HG03354 (cell line): ENCODE measurements at regions not wholly inside any gene's neighbourhood (a gene's known extent, or its start where the extent isn't known, plus 50 kb on each side); places are given as distances from the start of the nearest gene placed in this dataset.
"Not testable (repeated sequence)": the region's sequence is repeated elsewhere in the genome, so short reads cannot be mapped to it uniquely, and the experiment has no call there.

Source experiments
- ATAC-seq: cut with Tn5 transposase; IDR thresholded peaks from one replicate; pipeline ENCODE4 v1.9.1; 2021; ENCODE audit warnings: mild to moderate bottlenecking; ENCODE audit not compliant: unreplicated experiment, poor library complexity, severe bottlenecking

DNA sequence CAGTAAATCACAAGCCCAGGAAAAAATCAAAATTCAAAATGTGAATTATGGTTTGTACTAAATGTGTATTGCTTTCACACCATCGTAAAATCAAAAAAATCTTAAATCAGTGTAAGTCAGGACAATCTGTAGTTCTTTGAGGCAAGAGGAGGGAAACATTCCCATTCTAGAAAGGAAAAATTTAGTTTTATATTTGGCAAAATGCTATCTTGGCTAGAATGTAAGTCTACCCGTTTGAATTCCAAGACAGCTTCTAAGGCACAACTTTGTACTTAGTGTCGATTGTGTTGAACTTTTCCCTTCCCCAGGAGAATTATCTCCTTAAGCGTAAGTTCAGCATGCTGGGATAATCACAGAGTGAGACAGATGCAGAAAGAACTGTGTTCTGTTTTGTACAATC lies 638.2 kb upstream of the LRRTM1 start:
- ATAC-seq = no peak

DNA sequence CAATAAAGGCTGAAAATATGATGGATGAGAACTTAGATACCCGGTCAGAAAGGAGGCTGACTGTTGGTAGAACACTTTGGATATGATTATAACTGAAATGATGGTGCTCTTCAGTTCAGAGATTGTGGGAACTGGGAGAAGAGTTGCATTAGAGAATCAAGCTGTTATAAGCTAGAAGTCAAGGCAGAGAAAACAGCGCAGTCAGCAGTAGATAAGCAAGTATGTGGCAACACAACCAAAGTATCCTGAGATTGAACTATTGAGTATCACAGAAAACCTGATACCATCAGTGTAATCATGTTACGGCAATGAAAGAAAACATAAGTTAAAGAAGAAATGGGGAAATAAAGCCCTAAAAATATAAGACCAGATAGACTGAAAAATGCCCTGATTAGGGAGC lies 633.9 kb upstream of the LRRTM1 start:
- ATAC-seq = no peak

DNA sequence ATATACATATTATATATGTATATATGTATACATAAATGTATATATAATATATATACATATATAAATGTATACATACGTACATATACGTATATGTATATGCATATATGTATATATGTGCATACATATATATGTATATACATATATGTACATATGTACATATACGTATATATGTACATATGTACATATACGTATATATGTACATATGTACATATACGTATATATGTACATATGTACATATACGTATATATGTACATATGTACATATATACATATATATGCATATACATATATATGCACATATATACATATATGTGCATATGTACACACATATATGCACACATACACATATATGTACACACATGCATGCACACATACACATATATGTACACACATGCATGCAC lies 627.3 kb upstream of the LRRTM1 start:
- ATAC-seq = not testable (repeated sequence)

DNA sequence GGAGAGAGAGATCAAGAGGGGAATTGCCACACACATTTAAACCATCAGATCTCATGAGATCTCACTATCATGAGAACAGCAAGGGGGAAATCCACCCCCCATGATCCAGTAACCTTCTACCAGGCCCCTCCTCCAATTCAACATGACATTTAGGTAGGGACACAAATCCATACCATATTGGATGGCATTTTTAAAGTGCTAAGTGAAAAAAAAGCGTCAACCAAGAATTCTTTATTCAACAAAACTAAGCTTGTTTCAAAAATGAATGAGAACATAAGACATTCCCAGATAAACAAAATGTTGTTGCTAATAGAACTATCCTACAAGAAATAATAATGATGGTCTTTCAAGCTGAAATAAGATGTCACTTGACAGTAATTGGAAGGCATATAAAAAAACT lies 626.2 kb upstream of the LRRTM1 start:
- no peak for ATAC-seq

DNA sequence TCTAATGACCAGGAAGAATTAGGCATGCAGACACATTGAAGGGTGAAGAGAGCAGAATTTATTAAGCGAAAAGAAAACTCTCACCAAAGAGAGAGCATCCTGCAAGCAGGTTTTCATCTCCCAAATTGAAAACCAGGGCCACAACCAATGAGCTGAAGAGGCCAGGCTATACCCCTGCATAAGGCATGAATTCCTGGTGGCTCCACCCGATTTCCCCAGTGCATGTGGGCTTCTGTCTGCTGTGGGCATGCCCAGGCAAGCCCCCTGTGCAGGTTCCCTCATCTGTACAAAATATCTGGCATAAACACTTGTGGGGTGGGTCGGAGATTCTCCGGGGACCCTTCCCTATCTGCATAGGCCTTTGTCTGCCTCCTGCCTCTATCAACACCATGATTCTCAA lies 621.6 kb upstream of the LRRTM1 start:
- no peak for ATAC-seq

DNA sequence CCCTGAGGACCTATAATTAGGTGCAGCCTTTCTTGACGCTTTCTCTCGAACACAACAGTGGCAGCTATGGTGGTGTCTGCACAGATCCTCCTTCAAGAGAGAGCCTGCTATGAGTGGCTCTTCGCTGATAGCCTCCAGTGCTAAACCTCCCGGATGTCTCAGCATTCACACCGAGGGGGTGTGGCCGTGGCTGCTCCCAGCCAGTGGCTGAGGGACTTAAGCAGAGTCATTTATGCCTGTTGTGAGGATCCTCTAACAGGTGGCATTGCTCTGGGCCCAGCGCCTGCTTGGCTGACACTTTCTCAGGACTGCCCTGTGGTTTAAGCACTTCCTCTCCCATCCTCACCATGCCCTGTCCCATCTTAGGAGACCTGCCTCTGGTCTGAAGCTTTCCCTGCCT lies 592.0 kb upstream of the LRRTM1 start:
- no peak for ATAC-seq

DNA sequence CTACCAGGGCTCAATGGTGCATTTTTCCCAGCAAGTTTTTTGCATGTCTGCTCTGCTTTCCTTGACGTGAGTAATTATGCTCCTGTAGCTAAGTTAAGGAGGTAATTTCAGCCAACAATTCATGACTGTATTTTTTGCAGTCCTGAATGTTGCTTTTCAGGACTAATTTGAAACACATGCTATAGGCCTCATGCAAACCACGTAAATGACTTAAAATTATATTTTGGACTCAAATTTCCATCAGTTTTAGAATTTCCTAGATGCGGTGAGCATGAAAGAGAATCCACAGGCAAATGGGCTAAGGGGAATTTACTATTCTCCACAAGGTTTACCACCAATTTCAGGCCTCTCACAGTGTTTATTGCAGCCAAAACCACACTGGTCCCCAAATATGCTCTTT lies 589.9 kb upstream of the LRRTM1 start:
- no peak for ATAC-seq

DNA sequence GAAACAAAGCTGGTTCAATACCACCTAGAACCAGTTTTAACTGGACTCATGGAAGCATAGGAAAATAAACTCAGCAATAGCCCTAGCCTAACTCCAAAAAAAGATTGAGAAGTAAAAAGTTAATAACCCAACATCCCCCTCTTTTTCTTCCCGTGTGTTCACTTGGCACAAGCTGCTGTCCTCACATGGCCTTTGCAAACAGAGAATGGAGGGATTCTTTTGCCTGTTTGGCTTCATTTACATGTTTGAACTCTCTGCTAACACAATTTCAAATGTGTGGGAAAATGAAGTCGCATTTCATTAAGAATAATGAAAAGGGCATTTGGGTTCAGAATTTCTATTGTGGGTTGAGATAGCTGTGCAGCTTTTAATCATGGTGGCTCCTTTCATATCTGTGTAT lies 589.2 kb upstream of the LRRTM1 start:
- no peak for ATAC-seq

DNA sequence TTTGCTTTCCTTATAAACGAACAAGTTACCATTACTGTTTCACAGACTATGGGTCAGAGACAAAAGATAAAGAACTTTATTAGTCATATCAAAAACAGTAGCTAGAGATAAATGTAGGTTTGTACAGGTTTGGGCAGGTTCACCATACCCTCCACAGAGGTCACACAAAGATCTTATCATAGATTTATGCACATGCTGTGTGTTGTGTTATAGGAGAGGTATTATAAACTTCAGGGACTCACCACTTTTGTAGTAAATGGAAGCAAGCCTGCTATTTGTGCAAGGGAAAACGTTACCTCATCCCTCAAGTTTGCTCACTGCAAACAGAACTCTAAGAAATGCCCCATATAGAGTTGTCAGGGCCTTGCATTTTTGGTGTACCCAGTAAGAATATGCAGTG lies 584.5 kb upstream of the LRRTM1 start:
- no peak for ATAC-seq

DNA sequence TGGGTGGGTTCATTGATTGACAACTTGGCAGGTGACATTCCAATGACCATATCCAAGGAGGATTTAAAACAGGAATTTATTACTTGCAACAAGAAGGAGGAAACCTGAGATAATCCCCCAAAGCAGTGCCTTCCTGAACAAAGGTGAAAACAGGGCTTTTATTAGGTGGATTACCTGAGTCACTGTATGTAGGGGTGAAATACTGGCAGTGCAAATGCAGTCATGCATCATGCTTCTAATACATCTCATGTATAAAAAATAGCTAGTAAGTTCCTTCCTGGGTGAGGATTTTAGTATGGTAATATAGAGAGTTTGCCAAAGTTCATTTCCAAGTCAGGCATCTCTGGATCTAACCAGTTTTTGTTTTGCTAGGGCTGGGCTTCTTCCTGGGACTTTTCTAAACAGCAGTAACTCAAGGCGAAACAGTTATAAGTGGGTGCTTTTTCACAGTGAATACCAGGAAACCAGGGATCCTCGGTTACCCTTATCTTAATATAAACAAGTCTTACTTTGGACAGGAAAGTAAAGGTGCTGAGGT lies 583.4 kb upstream of the LRRTM1 start:
- no peak for ATAC-seq

DNA sequence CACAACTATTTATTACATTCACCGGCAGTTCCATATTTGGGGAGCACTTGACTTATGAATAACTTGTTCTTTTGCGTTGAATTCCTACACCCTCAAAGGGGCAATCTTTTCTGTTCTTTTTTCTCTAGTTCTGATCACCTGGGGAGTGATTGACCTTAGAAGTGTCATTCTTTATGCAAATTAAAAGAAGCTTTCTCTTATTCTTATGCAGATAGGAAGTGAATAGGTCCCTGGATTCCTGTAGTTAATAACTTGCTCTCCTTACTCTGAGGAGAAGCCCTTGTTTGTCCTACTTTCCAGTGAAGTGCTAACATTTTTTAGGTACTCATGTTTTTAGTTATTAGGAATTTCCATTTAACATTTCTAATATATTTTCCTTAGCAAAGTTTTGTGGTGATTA lies 569.8 kb upstream of the LRRTM1 start:
- no peak for ATAC-seq

DNA sequence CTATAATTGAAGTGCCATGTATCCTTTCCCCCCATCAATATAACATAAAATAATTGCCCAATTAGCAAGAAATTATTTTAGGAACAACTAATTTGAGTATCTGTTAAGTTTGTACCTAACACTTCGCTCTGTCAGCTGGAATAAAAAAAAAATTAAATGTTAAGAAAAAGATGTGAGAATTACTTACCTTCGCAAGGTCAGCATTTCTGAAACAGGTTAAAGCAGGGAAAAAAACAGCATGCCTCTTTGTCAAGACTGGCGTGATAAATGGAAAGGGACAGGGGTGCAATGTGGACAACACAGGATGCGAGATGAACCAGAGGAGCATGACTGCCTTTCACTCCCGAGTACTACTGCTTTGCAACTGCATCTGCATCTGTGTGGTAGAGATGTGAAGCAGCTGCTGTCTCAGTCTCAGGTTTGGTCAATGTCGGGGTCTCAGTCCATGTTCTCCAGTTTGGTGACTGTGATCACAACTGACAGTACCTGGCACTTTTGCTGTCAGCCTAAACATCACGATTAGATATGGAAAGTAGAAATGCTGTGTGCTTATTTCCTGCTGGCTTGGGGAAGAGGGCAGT lies 565.4 kb upstream of the LRRTM1 start:
- no peak for ATAC-seq

DNA sequence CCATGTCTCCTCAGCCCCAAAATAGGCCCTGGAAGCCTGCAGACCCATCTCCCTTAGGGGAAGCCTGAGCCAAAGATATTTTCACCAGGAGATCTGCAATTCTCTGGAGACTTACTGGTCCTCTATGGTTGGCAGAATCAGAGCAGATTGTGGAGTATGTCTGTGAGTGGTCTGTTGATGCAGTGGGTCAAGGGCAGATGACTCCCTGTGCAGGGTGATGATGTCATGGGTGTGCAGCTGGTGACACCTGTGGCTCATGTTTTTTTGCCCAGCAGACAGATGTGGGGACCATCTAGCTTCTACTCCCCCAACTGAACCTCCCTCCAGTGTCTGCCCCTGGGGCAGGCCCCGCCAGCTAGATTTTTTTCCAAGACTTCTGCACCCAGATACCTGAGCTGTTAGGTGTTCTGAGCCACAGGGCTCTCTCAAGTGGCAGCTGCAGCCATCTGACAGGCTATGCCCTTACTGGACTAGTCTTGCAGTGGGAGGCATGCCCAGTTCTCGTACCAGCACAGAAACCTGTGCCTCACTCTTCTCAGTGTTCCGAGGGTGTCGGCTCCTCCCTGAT lies 558.7 kb upstream of the LRRTM1 start:
- no peak for ATAC-seq

DNA sequence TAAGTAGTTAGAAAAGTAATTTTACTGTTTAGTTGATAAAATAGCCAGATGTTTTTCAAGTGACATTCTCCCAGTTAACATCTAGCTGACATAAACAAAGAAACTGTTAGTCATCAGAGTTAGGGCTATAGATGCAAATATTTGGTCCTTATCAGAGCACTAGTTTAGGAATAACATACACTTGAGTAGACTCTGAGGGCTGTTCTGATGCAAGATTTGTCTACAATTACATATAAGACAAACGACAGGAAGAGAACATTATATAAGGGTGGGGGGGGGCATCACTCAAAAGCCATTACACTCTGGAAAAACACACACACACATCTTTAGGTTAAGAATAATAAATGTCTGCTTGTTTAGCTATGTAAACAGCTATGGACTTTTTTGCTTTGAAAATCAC lies 554.4 kb upstream of the LRRTM1 start:
- ATAC-seq = no peak

DNA sequence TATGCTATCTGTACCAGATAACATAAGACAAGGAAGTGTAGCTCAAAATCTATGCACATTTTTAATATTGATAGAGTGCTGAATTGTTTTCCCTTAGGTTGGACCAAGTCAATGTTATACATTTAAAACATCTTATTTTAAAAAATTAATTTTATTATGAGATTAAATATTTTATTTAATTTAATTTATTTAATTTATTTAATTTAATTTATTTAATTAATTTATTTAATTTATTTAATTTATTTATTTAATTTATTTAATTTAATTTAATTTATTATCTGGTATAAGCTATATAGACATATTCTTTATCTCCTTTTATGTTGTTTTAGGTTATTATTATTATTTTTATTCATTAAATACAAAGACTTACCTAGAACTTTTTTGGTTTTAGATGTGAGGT lies 551.7 kb upstream of the LRRTM1 start:
- ATAC-seq = no peak

DNA sequence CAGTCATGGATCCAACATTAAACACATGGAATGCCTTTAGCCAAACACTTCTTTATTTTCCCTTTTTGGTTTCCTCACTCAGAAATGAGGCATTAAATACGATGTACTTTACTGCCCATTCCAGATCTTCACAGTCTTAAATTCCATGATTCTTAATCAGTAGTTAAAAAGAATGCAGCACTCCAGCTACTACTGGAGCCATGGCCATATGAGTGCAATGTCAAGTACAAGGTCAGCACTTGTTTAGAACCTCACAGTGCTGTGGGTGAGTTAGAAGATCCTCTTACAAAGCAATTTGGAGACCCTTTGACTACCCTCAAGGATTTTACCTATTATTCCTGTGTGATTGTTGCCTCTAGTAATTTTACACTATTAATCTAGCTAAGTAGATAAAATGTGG lies 550.3 kb upstream of the LRRTM1 start:
- no peak for ATAC-seq

DNA sequence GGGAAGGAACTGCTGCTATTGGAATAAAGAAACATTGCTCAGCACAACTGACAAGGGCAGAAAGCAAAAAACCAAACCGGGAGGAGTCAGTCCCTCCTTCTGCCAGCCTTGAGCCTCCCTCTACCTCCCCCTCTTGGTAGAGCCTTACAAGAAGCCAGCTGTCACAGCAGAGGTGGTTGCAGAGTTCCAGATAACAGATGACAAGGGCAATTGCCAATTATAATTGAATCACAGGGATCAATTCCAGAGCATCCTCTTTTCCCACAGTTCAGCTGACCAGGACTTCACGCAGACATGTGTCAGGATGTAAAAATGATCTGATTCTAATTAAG lies 548.2 kb upstream of the LRRTM1 start:
- ATAC-seq = no peak

DNA sequence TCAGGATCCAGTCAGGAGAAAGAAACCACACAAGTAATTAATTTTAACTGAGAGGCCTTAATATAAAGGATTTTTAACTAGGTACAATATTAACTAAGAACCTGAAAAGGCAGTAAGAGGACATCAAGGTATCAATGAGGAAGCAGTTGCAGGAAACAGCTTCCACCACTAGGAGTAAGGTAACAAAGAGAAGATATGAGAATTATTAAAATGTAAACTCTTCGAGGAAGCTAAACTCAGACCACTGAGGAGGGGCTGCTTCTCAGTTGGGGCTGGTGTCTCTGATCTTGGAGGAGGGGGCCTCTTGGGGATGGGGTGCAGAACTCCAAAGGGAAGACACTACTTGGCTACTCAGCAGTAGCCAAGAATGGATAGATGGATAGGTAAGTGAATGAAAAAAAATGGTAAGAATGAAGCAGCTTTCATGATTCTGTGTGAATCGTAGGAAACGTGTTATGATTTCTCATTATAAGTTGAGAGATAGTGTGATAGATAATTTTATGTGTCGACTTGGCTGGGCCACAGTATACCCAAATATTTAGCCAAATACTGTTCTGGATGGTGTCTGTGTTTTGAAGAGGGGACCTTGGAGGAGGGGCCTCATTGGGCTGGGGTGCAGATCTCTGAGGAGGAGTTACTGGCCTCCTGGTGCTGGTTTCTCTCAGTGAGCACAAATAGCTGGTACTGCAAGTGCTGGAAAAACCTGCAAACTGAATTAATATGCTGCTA lies 547.7 kb upstream of the LRRTM1 start:
- no peak for ATAC-seq

DNA sequence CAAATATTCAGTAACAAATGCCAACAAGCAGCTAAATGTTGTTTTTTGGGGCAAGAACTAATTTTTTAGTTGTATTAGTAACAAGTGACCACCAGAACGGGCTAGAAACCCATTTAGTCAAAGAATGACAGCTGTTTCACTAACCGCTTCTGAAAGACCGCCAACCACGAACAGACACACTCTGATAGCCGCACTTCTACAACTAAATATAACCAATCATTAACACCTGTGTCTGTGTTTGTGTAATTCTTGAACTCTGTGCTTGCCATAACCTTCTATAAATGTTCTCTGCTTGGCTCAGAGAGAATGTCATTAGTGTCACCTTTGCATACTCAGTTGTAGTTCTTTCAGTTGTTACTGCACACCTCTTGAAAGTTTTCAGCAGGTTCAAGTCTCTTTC lies 526.3 kb upstream of the LRRTM1 start:
- ATAC-seq = no peak

DNA sequence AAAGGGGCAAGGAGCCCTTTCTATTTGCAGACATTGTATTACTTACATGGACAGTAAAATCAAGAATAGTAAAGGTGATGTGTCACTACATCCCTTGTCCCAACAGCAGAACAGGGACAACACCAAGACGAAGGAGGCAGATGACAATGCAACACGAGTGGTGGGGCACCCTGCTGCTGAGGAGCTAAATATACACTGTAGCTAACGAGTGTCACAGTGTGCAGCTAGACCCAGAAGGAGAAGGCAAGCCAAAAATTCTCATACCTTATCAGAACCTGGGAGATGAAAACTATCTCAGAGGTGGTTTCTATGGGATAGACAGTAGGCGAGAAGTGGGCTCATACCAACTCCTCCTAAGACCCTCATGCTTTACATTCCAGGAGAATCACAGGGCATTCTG lies 518.4 kb upstream of the LRRTM1 start:
- no peak for ATAC-seq

DNA sequence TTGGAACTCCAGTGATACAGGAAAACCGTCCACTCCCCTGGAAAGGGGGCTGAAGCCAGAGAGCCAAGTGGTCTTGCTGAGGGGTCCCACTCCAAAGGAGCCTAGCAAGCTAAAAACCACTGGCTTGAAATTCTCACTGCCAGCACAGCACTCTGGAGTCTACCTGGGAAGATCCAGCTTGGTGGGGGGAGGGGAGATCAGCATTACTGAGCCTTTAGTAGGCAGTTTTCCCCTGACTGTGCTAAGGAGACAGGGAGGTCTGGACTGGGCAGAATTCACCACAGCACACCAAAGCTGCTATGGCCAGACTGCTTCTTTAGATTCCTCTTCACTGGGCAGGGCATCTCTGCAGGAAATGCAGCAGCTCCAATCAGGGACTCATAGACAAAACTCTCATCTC lies 510.7 kb upstream of the LRRTM1 start:
- ATAC-seq = no peak

DNA sequence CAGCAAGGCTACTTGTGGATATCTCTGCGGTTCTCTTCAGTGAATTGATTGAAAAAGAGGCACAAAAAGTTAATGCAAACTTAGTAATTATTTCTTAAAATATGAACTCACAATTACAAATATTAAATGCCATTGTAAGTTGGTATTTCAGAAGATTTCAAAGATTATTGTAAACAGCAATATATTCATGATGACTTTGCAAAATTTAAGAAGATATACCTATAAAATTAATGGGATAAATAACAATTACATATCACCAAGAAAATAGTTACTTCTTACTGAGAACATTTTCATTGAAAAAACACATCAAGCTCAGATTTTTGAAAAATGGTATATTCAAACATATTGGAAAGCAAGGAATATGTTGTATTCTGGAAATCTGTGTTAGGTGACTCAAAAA lies 482.0 kb upstream of the LRRTM1 start:
- no peak for ATAC-seq
